HG03439 (cell line): ENCODE measurements at regions not wholly inside any gene's neighbourhood (a gene's known extent, or its start where the extent isn't known, plus 50 kb on each side); places are given as distances from the start of the nearest gene placed in this dataset.

Experiments used
- ATAC-seq: cut with Tn5 transposase; IDR thresholded peaks from one replicate; pipeline ENCODE4 v1.9.1; 2021; ENCODE audit warnings: mild to moderate bottlenecking, moderate library complexity; ENCODE audit not compliant: unreplicated experiment

DNA sequence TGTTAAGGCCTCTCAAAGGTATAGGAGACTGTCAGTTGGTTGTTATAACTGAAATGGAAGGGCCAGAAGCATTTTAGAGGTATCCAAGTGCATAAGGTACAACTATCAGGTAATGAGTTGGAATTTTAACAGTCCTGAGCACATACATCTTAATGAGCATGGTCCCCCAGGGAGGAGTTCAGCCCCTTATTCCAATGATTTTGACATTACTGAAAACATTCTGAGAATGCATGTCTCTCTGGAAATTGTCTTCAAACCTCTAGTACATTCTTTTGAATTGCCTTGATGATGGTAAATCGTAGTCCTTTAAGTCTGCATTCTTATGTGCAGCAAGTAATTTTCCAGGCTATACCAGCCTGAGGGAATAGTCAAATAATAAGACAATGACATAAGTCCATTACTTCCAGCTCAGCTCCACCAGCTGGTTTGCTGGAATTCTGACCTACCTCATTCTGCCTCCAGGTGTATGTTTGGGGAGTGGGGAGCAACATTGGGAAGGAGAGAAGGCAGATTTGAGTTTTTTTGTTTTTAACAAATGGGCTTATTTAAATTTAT lies 239.2 kb downstream of the MSRB3 start:
- ATAC-seq: no peak

DNA sequence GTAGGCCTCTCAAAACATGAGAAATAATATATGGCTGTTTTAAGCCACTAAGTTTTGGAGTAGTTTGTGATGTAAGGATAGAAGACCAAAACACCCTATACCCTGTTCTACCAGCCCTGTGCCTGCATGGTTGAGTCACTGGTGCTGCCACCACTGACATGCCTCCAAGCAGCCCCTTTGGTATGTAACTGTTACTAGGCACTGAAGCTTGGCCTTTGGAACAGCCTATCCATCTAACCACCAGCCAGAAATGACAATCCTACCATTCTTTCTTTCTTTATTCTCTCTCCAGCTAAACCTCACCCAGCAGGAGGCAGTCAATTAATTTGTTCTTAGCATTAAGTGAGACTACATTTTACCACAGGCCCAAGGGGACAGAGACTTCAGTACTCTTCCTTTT lies 240.3 kb downstream of the MSRB3 start:
- no peak for ATAC-seq

DNA sequence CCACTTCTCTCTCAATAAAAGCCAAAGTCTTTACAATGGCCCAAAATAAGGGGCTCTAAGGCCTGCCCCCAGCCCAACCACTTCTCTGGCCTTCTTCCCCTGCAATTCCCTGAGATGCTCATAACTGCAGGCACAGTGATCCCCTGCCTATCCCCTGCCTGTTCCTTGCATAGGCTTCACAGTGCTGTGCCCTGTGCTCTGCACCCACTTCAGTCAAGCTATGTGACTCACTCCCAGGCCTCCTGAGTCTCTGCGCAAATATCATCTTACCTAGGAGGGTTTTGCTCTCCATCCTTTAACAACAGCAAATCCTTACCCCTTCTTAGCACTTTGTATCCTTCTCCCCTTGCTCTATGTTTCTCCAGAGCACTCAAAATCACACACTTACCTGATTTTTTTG lies 242.2 kb downstream of the MSRB3 start:
- no peak for ATAC-seq

- ATAC-seq: no peak
These were observed 244.7 kb downstream of the MSRB3 start for GRCh38 chr12:65522956-65523860.

- no peak for ATAC-seq
These were observed 246.2 kb downstream of the MSRB3 start for GRCh38 chr12:65524666-65525065.

DNA sequence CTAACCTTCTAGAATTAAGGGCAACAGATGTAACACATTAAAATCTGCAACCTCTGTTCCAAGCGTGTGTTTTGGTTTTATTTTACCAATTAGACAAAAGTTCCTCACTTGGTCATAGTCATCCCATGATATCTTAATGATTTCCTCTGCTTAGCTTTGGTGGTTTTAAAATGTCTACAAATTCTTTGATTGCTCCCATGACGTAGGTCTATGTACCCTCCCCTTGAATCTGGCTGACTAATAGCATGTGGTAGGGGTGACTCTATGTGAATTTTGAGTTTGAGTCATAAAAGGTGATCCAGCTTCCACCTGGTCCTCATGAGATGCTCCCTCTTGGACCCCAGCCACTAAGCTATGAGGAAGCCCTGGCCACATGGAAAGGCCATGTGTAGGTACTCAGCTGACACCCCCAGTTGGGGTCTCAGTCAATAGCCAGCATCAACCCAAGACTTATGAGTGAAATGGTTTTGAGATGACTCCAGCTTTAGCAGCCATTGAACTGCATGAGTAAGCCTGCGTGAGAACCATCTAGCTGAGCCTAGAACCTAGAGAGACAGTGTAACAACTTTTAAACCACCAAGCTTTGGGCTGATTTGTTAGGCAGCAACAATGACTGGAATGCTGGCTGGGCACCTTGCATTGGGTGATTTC lies 247.1 kb downstream of the MSRB3 start:
- no peak for ATAC-seq

DNA sequence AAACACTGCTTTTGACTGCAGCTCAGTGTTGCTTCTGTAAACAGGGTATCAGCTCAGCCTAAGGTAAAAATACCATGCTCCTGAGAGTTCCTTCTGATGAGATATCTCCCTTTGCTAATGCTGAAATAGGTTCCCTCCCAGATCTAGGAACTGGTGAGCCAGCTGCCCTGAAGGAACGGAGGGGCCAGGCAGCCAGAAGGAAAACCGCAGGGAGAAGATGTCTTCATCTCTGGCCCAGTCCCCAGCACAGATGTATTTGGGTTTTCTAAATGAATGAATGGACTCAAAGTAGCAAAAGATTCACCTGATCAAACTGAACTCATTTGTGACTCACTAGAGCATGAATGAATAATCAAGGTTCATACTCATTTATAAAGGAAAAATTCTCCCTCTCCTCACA lies 247.8 kb downstream of the MSRB3 start:
- ATAC-seq: no peak

DNA sequence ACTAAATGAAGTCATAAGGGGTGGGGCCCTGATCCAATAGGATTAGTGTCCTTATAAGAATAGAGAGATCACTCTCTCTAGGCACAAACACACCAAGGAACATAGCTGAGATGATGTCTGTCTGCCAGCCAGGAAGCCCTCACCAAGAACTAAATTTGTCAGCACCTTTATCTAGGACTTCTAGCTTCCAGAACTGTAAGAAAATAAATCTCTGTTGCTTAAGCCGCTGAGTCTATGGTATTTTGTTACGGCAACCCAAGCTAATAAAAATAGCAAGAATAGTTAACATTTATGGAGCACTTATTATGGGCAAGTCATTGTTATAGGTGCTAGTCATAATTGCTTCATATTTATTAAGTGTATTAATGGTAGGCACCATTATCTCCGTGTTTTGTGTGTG lies 249.6 kb downstream of the MSRB3 start:
- no peak for ATAC-seq

DNA sequence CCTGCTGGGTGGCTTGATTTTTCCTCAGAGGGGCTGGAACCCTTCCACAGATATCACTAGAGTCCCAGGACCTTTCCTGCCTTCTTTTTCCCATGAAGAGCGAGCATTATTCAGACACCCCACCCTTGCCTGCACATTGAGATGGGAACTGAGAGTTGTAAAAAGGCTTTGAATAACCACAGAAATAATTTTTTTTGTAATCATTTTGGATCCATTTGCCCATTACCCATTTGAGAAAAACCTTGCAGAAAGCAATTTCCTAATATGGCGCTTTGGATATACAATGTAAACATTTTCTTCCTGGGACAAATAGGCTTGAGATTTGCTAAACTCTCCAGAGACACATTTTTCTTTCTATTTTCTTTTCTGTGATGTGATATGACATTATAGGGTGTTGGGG lies 250.6 kb downstream of the MSRB3 start:
- no peak for ATAC-seq

DNA sequence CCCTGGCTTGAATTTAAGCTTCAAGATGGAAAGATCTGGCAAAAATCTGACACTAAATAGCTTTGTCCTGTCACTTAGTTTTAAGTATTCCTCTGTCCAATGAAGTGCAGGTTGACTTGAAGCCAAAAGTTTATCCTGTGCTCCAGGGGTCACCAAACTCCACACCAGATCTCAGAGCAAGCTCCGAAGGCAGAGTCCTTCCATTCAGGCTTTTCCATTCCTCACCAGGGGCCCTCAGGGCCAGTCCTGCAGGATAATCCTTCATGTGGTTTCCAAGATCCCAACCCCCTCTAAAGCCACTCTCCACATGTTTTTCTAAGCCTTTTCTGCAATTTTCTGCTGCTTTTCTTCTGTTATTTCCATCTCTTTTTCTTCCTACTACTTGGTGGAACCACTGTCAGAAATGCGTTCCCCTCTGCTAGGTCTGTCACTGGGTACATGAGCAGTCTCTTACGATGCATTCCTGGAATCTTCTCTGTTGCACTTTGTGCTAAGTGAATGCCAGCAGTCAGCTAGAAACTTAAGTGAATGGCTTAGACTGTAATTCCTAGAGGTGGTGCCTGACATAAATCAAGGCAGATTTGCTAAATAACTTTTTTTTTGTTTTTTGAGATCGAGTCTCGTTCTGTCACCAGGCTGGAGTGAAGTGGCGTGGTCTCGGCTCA lies 251.4 kb downstream of the MSRB3 start:
- no peak for ATAC-seq

DNA sequence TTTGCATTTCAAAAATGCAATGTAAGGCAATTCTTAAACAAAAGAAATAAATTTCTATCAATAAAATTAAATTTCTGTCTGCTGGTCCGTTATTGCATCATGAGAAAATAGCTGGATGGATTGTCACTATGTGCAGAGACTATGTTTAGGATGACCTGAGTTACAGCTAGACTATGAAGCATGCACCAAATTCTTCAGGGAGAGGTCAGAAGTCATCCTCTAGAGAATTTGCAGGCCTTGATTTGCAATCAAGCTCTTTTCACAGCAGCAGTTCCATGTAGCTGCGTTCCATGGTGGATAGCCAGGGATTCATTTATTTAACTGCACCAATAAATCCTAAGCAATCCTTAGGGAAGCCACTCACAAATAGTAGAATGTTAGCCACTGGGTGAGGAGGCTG lies 253.7 kb downstream of the MSRB3 start:
- ATAC-seq: no peak

DNA sequence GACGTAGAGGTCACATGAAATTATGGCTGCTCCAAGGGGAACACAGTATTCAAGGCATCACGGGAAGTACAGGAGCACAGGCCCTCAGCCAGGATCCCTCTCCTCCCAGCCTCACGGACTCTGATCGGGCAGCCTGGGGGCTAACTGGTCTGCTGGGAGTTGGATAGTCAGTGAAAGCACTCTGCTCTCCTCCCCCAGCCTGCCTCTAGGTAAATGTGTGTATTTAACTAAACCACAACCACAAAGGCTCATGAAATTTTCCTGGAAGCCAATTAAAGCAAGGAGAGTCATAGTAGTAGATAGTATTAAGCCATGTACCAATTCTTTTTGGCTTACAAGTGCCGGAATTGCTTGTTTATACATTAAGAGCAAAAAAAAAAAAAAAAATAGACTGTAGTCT lies 254.3 kb downstream of the MSRB3 start:
- no peak for ATAC-seq

- ATAC-seq: no peak
These were observed 254.8 kb downstream of the MSRB3 start for GRCh38 chr12:65533177-65533883.

GRCh38 chr12:65534238-65534841 lies 255.9 kb downstream of the MSRB3 start:
- ATAC-seq: no peak

GRCh38 chr12:65535946-65536345 lies 257.5 kb downstream of the MSRB3 start:
- ATAC-seq: no peak

DNA sequence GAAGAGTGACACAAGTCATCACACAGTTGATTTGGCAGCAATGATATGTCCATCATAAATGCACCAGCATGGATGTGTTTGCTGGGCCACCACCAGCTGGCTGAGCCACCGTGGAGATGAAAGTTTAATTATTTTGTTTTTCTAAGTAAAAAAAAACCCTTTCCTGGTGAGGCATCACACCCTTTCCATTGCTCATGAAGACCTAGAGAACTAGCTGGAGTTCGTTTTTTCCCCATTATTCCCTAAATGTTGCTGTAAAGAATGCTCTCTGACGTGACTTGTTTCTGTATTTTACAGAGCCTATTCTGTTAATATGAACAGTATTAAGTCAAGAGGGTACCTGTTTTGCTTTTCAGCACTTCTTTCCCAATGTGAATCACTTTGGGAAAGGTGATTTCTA lies 257.9 kb downstream of the MSRB3 start:
- ATAC-seq: no peak

DNA sequence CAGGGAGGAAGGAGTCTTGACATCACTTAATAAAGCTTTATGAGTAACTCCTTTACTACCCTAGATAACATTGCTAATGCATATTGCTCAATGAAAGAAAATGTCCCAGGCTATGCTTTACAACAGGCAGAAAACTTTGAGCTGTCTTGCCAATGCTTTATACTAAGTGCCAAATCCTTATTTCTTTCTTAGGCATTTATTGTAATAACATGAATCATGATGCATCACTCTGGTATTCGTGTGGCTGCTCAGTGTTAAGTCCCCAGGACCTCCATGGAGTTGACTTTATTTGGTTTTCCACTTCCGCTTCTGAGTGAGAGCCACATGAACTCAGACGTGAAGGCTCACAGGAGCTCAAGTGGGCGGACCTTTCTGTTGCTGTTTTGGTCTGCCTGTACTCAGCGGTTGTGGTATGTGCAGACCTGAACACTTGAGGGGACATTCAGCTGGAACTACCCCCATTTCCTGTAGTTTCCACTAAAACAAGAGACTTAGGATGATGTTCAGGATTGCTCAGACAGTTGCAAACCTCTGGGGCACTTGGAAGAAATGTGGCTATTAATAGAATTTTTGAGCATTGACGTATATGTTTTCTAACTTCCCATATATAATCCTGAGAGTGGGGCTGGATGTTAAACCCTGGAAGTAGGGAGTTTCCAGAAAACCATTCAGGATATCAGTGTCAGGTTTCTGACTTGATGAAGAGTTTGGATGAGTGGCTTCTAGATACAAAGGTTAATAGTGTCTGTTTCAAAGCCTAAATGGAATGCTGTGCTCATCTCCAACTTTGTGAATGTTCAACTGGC lies 258.6 kb downstream of the MSRB3 start:
- no peak for ATAC-seq

DNA sequence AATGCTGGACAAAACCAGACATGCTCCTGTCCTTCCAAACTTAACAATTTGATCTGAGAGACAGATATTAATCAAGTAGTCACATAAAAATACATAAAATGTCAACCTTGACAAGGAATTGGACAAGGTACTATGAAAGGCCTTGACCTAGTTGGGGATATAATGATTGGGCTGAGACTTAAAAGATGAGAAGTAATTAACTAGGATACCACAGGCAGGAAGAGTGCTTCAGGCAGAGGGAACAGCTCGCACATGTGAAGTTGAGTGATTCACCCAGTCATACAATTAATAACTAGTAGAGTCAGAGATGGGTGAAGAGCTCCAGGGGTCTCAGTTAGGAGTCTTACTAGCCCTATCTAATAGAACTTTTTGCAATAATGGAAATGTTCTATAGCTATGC lies 259.5 kb downstream of the MSRB3 start:
- no peak for ATAC-seq

DNA sequence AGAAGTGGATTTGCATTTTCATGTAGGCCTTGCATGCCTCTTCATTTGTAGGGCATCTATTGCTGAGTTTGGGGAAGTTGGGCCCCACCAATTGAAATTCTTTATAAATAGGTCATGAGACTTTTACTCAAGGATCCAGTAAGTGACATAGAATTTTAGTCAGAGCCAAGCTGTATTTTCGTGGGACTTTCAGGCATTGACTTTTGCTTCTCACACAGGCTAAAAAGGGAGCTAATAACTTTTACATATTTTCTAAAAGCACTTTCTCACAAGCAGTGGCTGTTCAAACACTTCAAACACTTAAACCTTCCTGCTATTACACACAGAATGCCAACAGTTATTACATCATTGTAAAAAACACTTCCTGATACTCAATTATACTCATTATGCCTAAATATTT lies 260.5 kb downstream of the MSRB3 start:
- no peak for ATAC-seq

DNA sequence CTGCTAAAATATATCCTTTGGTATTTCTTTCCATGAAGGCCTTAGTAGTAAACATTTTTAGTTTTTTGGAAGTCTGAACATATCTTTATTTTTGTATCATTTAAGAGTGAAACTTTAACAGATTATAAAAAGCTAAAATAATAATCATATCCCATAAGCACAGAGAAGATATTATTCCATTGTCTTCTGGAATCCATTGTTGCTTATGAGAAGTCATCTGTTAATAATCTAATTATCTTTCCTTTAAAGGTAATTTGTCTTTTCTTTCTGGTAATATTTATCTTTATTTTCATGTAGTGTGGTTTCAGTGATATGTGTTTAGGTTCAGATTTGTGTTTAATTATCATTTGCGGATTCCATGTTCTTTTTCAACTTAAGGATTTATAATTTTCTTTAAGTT lies 261.7 kb downstream of the MSRB3 start:
- ATAC-seq: no peak
